Stimulated activated CD4-positive, alpha-beta T cell treated with anti-CD3 and anti-CD28 coated beads, Interleukin-4, amount 100 ng/mL, for 1 hour (primary cell): ENCODE measurements at regions not wholly inside any gene's neighbourhood (a gene's known extent, or its start where the extent isn't known, plus 50 kb on each side); places are given as distances from the start of the nearest gene placed in this dataset.

Source experiments
- DNase-seq: peaks from one replicate; pipeline ENCODE4 v3.0.0-alpha.2; 2020

DNA sequence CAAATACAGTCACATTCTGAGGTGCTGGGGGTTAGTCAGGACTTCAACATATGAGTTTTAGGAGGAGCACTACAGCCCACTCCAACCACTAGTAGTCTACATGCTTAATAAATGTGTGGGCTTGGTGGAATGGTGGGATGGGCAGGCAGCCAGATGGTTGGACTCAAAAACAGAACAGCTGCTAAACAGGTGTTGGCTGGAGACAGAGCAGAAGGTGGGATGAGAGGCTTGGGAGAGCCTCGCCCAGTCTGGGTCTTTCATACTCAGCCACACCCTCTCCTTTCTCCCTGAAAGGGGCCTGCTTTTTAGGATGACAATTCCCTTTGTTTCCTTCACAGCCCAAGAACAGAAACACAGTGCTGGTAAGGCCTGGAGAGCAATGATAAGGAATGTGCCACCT lies 143.9 kb upstream of the KLHL29 start:
- no peak for DNase-seq

DNA sequence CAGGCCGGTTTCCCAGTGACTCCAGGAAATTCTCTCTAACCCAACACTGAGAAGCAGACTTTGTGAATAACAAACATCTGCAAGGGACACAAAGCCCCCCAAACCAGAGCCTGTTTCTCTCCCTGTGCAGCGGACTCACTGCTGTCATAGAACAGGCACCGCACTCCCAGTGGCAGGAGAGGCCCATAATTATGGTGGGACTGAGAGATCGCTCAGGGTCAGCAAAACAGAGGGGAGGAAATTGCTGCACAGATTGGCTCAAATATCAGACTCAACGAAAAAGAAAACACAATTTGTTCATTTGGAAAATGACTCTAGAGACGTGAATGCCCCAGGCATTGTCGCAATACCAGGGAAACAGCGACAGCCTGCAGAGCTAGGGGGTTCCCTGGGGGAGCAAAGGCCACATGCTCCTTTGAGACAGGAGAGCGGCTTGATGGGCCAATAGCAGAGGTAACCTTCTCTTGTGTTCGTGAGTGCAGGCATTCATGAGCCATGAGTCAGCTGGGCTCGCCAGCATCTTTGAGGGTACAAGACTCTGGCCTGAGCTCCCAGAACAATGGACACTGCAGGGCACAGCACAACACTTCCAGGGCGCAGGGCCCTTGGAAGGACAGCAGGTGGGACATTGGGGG lies 143.3 kb upstream of the KLHL29 start:
- DNase-seq: no peak

DNA sequence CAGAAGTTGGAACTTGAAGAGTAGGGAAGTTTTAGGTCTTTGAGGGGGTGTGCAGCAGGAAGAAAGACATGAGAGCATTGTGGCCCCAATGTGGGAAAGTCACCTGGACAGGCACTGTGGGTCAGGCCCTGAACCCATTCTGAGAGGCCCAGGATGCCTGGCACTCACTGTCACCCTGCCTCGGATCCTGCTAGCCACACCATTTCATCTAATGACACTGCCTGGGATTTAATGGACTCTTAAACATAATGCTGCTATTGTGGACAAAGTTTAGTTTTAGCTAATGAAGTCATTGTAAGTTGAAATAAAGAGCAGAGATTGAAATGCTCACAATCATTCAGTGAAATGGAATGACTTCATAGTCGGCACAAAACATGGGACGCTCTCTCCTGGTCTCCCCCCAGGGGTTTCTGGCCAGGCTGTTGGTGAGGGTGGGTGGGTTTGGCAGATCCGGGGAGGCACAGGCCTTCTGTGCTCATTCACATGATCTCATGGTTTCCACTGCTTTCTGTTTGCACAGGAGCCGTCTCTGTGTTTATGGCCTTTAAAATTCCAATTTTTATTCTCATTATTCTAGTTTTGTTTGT lies 141.8 kb upstream of the KLHL29 start:
- DNase-seq: no peak

DNA sequence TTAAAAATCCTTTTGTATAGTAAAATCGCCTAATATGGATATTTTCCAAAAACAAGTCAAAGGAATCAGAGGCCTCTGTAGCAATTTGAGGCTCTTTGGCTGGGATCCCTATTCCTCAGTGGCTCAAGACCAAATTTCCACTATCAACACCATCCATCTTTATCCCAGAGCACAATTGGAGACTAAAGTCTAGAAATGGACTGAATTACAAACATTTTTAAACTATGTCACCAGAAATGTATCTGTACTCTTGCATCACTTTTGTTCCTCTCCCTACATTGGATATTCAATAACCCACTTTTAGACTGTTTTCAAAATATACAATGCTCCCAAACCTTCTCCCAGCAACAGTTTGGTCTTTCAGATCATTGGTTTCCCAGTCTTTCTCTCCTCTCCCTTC lies 140.4 kb upstream of the KLHL29 start:
- DNase-seq: no peak

DNA sequence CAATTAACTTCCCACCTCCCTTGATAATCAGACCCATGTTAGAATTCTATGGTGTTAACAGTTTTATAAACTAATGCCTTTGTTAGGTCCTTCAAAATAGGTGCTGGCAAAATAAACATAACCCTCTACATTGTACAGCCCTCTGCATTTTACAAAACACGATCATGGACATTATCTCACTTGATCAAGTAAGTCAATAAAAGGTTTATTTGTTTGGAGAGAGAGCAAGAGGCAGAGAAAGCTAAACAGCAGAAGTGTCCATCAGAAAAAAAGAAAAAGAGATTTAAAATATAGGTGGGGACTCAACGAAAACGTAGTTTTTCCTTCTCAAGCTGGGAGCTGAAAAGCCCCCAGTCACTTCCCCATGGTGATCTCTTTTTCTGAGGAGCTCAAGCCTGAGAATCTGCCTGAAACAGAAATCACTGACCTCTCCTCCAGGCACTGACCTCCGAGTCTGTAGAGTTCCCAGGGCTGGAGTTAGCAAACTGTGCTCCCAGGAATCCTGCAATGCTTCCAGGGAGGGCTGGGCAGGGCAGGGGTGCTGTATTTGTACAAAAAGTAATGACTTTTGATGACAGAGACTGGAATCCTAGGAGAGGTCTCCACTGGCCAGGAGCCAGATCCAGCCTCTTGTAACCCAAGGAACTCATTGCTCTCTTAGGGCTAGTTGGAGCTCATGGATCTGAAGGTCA lies 137.8 kb upstream of the KLHL29 start:
- DNase-seq: no peak

DNA sequence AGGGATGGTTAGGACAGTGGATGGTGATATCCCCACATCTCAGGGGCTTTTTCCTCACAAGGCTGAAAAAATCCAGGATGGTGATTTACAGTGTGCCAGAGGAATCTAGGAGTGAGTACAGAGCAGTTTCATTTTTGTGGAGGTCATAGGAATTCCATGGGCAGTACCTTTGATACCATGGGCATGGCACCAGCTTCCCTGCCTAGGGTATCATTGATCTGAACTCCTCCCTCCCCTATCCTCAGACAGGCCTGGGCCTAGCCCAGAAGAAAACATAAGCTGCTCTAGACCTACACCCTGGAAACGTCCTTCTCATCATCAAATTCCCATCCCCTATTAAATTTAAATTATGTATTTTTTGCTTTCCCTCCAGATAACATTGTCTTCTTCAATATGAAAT lies 136.3 kb upstream of the KLHL29 start:
- DNase-seq: no peak

DNA sequence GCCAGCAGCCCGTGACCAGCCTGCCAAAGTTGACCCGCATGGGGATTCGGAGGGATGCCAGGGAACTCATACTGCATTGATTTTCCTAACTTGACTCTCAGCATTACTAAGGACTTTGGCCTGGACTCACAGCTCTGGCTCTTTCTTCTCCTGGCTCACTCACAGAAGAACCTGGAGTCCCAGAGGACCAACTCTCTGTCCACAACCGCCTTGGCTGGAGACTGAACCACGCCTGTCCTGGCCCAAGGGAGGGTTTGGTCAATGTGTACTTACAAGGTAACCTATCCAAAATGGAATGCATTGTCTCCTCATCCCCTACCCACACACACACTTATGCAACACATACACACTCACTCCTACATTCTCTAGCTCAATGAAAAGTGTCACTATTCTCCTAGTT lies 135.6 kb upstream of the KLHL29 start:
- no peak for DNase-seq

DNA sequence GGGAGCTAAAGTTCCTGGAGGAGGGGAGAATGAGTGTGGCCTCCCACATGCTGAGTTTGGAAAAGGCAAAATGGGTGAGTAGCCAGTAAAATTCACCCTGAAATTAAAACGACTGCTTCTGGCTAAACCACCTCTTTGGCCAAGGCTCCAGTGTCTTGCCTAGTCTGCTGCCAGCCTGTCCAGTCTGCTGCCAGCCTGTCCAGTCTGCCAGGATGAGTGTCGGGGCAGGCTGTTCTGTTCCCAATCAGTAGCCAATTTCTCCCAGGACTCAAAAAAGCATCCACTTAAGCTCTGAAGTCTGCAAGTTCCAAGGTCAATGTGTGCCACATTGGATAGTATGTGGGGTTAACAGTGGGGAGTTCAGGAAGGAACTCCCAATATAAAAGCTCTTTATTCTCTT lies 134.6 kb upstream of the KLHL29 start:
- DNase-seq: no peak

DNA sequence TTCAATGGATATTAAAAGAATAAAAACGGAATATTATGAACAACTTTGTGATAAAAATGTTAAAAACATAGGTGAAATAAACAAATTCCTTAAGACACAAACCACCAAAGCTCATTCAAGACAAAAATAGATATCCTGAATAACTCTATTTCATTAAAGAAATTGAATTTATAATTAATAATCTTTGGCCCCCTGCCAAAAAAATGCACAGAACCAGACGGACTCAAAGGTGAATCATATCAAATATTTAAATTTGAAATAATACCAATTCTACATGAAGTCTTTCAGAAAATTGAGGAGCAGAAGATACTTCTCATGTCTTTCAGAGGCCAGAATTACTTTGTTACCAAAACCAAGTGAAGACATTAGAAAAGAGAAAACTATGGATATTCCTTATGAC lies 128.3 kb upstream of the KLHL29 start:
- no peak for DNase-seq

DNA sequence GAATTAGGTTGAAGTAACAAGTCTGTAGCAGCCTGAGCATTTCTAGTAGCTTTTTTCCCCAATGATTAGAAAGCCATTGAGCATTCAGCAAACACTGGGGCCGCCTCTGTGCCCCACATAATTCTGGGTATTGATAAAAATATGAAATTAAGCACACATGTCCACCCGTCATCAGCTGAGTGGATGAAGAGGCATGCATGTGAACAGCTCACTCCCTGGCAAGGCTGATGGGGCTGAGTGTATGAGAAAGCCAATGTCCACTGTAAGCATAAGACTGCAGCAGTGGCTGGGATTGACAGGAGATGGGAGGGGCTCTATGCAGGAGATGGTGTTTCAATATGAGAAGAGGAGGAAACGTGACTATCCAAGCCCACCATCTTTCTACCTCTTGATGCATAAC lies 124.4 kb upstream of the KLHL29 start:
- no peak for DNase-seq

DNA sequence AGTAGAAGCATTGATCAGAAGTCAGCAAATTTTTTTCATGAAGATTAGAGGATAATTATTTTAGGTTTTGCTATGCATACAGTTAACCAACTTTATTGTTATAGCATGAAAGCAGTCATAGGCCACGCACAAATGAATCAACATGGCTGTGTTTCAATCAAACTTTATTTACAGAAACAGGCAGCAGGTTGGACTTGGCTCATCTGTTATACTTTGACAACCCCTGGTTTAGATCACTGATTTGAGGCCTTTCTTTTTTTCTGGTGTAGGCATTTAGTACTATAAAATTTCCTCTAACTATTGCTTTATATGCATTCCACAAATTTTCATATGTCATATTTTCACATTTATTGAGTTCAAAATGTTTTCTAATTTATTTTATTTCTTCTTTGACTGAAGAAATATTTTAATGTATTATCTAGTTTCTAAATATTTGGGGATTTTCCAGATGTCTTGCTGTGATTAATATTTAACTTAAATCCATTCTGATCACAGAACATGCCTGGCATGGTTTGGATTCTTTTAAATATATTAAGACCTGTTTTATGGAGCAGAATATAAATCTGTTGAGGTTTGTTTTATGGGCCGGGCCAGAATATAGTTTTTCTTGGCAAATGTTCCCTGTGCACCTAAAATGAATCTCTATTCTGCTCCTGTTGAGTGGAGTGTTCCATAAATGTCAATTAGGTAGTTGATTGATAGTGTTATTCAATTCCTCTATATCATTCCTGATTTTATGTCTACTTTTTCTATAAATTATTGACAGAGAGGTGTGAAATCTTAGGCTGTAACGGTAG lies 116.3 kb upstream of the KLHL29 start:
- no peak for DNase-seq

DNA sequence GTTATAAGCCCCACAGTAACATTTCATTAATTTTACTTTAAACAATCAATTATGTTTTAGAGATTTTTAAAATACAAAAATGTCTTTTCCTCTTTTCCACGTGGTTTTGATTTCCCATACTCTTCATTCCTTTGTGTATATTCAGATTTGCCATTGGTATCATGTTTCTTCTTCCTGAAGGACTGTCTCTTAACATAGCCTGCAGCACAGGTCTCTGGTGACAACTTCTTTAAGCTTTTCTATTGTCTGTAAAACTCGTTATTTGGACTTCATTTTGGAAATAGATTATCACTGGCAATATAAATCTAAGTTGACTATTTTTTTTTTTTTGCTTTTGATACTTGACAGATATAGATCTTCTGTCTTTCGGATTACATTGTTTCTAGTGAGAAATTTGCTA lies 115.2 kb upstream of the KLHL29 start:
- DNase-seq: no peak

DNA sequence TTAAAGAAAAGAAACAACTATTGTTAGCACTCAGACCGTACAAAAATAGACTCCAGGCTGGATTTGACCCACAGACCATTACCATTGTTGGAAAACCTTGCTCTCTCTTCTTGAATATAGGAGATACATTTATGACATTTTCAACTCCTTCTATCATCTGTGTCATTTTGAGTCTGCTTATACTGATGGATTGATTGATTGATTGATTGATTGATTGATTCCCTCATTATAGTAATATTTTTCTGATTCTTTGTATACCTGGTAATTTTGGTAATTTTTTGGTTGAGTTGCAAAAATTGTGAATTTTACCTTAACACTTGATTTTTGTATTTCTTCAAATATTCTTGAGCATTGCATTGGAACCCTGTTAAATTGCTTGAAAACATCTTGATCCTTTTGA lies 114.2 kb upstream of the KLHL29 start:
- DNase-seq: no peak

DNA sequence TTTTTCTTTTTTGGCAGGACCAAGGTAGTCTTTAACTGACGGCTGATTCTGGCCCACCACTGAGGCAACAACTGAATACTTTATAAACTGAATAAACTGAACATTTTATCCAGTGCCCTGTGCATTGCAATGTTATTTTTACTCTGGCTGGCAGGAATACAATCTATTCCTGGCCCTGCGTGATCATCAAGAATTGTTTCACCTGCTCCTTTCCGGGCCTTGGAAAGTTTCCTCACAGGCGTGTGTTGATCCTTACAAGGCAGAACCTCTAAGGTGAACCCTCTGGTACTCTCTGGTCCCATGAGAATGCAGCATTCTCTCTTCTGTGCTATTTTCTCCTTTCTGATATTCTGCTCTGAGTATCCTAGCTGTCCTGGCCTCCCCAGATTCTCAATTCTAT lies 113.7 kb upstream of the KLHL29 start:
- no peak for DNase-seq

DNA sequence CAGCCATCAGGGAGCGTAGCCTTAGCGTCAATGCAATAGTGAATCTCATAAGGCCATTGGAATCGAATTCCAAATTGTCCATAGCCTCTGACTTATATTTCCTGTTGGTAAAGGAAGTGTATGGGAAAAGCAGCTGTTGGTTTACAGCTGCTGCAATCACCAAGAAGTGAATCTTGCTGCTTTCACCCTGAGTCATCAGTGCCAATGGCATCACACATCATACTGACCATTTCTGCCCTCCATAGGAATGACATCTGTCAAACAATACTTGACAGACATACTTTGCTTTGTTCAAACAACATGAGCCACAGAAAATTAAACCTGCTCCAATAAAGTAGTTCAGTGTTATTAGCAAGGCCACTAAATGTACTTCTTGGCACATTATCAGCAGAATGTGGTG lies 111.2 kb upstream of the KLHL29 start:
- DNase-seq: no peak

DNA sequence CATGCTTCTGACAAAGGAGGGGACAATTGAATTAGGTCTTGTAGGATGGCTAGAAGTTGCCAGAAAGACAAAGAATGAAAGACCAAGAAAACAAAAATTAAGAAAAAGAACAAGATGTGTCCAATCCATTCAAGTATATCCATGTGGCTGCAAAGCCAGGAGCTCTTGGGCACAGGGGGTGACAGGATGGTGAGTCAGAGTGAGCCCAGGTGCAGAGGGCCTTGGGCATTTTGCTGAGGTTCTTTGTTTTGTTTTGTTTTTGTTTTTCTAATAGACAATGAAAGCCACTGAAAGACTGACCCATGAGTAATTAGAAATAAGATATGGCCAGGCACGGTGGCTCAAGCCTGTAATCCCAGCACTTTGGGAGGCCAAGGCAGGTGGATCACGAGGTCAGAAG lies 104.6 kb upstream of the KLHL29 start:
- no peak for DNase-seq

DNA sequence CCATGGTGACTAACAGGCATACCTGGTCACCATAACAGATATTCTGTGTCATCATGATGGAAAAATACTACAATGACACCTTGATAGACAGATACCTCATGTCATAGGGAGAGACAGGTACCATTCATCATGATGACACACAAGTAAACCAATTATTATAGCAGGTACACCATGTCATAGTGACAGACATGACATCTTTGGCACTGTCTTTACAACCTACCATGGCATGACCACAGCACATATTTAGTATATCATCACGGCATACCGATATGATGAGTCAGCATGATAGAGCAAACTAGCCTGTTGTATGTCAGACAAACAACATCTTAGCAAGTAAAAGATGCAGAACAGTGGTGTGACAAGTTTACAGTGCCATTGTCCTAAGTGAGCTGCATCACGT lies 101.3 kb upstream of the KLHL29 start:
- DNase-seq: no peak

DNA sequence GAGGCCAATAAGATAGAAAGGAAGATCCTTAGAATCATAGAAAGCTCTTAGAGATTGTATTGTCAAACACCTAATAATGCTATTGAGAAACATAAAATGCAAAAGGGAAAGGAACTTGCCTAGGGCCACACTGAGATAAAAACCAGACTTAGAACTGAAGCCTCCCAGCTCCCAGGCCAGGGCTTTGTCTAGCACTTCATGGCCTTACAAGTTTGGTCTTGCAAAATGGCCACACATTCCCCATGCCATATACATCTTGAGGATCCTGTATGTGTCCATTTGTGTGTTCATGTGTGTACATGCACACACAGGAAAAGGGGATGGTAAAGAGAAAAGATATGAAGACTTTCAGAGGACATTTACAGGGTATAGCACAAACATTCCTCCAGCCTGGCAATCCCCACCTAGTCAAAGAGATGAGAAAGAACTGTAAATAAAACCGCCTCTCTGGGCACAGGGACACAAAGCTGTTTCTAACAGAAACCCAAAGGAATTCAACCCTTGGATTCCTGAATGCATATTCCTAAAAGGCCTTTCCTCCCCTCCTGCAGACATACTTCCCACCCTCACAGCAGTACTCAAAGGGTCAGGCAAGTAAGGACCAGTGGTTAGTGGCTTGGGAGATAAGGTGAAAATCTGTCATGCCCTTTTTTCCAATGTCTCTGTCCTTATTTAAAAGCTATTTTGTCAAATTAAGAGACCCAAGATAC lies 99.7 kb upstream of the KLHL29 start:
- no peak for DNase-seq

DNA sequence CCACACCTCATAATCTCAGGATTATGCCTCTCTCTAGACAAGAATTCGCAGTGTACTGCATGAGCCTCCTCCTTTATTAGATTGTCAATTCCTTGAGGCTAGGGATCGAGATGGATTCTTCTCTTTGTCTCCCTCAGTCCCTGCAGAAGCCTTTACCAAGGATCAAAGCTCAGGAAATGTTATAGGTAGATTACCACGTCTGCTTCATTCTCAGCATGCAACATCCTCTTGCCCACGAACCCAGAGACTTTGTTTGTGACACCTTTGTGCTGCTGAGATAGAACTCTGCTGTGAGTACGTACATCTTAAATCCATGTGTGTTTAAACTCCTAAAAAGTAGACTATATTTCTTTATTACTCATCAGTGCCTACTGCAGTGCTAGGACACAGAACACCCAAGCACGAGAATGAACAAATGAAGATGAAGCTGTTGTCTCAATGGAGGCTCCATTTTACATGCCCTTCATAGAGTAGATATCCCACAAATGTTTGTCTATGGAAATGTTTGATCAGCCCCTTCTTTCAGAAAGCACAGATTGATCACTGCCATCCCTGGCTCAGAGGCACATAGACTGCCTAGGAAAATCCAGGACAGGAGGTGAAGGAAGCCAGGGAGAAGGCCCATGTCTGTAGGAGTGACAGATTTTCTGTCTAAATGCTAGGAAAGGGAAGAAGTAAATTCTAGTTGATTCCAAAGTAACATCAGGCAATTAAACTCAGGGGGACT lies 98.8 kb upstream of the KLHL29 start:
- no peak for DNase-seq

DNA sequence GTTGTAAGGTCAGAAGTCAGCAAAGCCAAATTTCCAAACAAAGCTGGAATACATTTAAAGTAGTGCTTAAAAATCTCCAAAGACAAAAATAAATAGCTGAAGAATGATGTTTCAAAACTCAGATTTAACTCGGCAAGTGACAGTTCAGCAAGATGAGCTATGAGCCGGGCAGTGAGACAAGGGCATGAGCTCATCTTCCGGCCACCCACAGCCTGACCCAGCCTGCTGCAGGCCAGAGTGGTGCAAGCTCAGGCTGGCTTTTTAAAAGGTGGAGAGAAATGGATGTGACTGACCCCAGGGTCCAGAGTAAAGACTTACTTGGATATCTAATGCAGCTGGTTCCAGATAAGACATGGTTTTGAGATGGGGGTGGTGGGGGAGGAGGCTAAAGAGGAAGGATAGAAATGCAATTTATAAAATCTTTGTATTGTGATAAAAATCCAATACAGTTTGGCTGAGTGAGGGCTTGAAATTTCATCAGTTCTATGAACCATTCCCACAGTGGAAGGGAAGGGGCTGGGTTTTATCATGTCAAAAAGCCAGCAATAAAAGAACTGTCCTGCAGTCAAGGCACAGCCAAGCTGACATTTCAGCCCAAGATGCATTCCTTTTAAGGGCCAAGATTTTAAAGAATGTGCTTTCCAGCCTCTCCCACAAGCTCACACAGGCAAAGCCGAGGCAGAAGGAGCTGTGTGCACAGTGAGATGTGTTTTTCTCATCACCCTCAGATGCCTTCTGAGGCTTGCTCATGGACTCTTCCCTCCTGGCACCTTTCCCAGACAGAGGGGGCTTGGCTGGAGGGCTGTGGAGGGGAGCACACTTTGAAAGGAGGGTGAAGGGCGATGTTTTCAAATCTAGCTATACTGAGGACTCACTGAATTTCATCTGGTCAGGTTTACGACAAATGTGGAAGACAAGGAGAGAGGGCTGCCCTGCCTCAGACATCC lies 97.9 kb upstream of the KLHL29 start:
- no peak for DNase-seq

DNA sequence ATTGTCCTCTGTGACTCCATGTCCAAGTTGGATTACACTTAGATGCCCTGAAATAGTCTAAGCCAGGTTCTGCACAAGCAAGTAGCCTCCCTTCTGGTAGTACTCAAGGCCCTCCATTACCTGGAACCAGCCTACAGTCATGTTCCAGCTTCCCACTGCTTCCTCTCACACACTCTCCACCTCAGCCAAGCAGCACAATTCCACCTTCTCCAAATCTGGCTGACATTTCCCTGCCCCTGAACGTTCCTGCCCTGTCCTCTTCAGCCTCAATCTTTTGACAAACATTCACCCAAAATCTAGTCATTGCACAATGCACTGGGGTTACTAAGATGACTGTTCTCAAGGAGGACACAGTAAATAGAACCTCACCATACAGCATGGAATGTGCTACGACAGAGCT lies 95.3 kb upstream of the KLHL29 start:
- no peak for DNase-seq
